SK-N-SH (cell line): ENCODE measurements at regions not wholly inside any gene's neighbourhood (a gene's known extent, or its start where the extent isn't known, plus 50 kb on each side); places are given as distances from the start of the nearest gene placed in this dataset.

Experiments used
- CTCF ChIA-PET: fragments of 300-600, 350-600 bp; formaldehyde crosslinking; extraction: SDS; loops from one replicate; lab custom pipeline; 2021; lab: Yijun Ruan, JAX
- POLR2A ChIA-PET: fragments of 350-600 bp; sonication (Branson Sonifier 250); formaldehyde crosslinking; extraction: SDS; loops from one replicate; lab custom pipeline; 2020; ENCODE audit warnings: antibody characterized with exemption, inconsistent platforms; lab: Yijun Ruan, JAX
- DNase-seq: peaks from one replicate; pipeline ENCODE4 v3.0.0; 2012
- H2AFZ ChIP-seq: fragments of 200-600 bp; sonication (generic); 2 replicates; pipeline ENCODE4 v1.8.1; 2016; ENCODE audit warnings: antibody characterized with exemption, mild to moderate bottlenecking, low read depth
- H3F3A ChIP-seq: fragments of 200-600 bp; sonication (generic); replicated peaks from 2 replicates; pipeline ENCODE3; 2016; ENCODE audit warnings: antibody characterized with exemption, mild to moderate bottlenecking; ENCODE audit not compliant: insufficient read depth
- H3K27ac ChIP-seq, 2 experiments: fragments of 200-500 bp in 1 of 2; fragments of 200-600 bp in 1 of 2; sonication (Bioruptor generic) in 1 of 2; sonication (generic), shearing (Covaris generic) in 1 of 2; 2 replicates each; pipeline versions ENCODE4 v1.5.1 to v1.6.1; 2014 to 2016; ENCODE audit warnings: low read depth in 2 of 2, inconsistent platforms in 1 of 2, low read length in 1 of 2, mild to moderate bottlenecking in 1 of 2, mixed read lengths in 1 of 2
- H3K27me3 ChIP-seq: fragments of 200-600 bp; sonication (generic), shearing (Covaris generic); 2 replicates; pipeline ENCODE4 v1.6.1; 2016; ENCODE audit warnings: mixed run types; ENCODE audit not compliant: insufficient read depth
- H3K36me3 ChIP-seq, 2 experiments: fragments of 200-500 bp in 1 of 2; fragments of 200-600 bp in 1 of 2; sonication (Bioruptor generic) in 1 of 2; sonication (generic) in 1 of 2; replicated peaks in 1 of 2; 2 replicates each; pipeline versions ENCODE3 to v1.5.1; 2014 to 2016; ENCODE audit warnings: low read length in 1 of 2, mild to moderate bottlenecking in 1 of 2; ENCODE audit not compliant: insufficient read depth in 2 of 2, control insufficient read depth in 1 of 2
- H3K4me1 ChIP-seq, 2 experiments: fragments of 200-500 bp in 1 of 2; fragments of 200-600 bp in 1 of 2; sonication (Bioruptor generic) in 1 of 2; sonication (generic), shearing (Covaris generic) in 1 of 2; 2 replicates each; pipeline versions ENCODE4 v1.5.1 to v1.6.1; 2014 to 2016; ENCODE audit warnings: low read depth in 1 of 2, low read length in 1 of 2, mixed run types in 1 of 2; ENCODE audit not compliant: insufficient read depth in 2 of 2, control insufficient read depth in 1 of 2
- H3K4me2 ChIP-seq: fragments of 200-600 bp; sonication (generic), shearing (Covaris generic); 2 replicates; pipeline ENCODE4 v1.6.1; 2017; ENCODE audit warnings: mixed run types
- H3K4me3 ChIP-seq, 2 experiments: fragments of 200-500 bp in 1 of 2; fragments of 200-600 bp in 1 of 2; sonication (Bioruptor generic) in 1 of 2; sonication (generic), shearing (Covaris generic) in 1 of 2; 2 replicates each; pipeline versions ENCODE4 v1.5.1 to v1.8.1; 2014 to 2016; ENCODE audit warnings: low read depth in 2 of 2, inconsistent platforms in 1 of 2, low read length in 1 of 2, mild to moderate bottlenecking in 1 of 2, mixed read lengths in 1 of 2, moderate library complexity in 1 of 2
- H3K79me2 ChIP-seq: fragments of 200-600 bp; sonication (generic); 2 replicates; pipeline ENCODE4 v1.8.1; 2017; ENCODE audit warnings: mild to moderate bottlenecking; ENCODE audit not compliant: insufficient read depth
- H3K9ac ChIP-seq: fragments of 200-600 bp; sonication (generic); 2 replicates; pipeline ENCODE4 v1.6.1; 2017; ENCODE audit warnings: mixed run types
- H3K9me2 ChIP-seq: fragments of 200-600 bp; sonication (generic); 2 replicates; pipeline ENCODE4 v1.6.1; 2017; ENCODE audit warnings: mixed run types
- H3K9me3 ChIP-seq: fragments of 200-600 bp; sonication (generic); 2 replicates; pipeline ENCODE4 v1.6.1; 2017; ENCODE audit warnings: mixed run types, mild to moderate bottlenecking, moderate library complexity
- H4K20me1 ChIP-seq: fragments of 200-600 bp; sonication (generic); 2 replicates; pipeline ENCODE4 v1.6.1; 2017; ENCODE audit warnings: mild to moderate bottlenecking, mixed run types; ENCODE audit not compliant: insufficient read depth
- EP300 ChIP-seq, 2 experiments: IDR thresholded peaks; 2 replicates each; pipeline versions ENCODE4 v1.4.0 to v1.6.1; 2012; ENCODE audit warnings: borderline replicate concordance in 1 of 2, low read depth in 1 of 2, low read length in 1 of 2
- FOSL2 ChIP-seq: IDR thresholded peaks from 2 replicates; pipeline ENCODE4 v1.4.0; 2012; ENCODE audit warnings: low read depth, mild to moderate bottlenecking, moderate library complexity, borderline replicate concordance
- GATA2 ChIP-seq: sonication (generic); formaldehyde crosslinking; IDR thresholded peaks from 2 replicates; pipeline ENCODE4 v1.5.0; 2020; ENCODE audit warnings: mild to moderate bottlenecking, missing genetic modification reagents
- MEF2A ChIP-seq: IDR thresholded peaks from 2 replicates; pipeline ENCODE4 v1.4.0; 2012; ENCODE audit warnings: low read depth, borderline replicate concordance
- NFIC ChIP-seq: IDR thresholded peaks from 2 replicates; pipeline ENCODE4 v1.4.0; 2012; ENCODE audit warnings: borderline replicate concordance
- PBX3 ChIP-seq: IDR thresholded peaks from 2 replicates; pipeline ENCODE4; 2012
- POLR2AphosphoS5 ChIP-seq: IDR thresholded peaks from 2 replicates; pipeline ENCODE4 v1.6.1; 2012; ENCODE audit warnings: low read depth, low read length
- RCOR1 ChIP-seq: fragments of 150-350 bp; IDR thresholded peaks from 2 replicates; pipeline ENCODE4 v1.6.1; 2017; ENCODE audit warnings: antibody characterized with exemption, low read length
- RXRA ChIP-seq: IDR thresholded peaks from 2 replicates; pipeline ENCODE4 v1.4.0; 2012; ENCODE audit warnings: low read depth, mild to moderate bottlenecking, borderline replicate concordance
- SMC3 ChIP-seq: IDR thresholded peaks from 2 replicates; pipeline ENCODE4 v1.6.1; 2012; ENCODE audit warnings: low read depth, low read length, improper control_type of control experiment
- TAF1 ChIP-seq: IDR thresholded peaks from 2 replicates; pipeline ENCODE4 v1.6.1; 2012; ENCODE audit warnings: low read depth, mild to moderate bottlenecking, low read length, moderate library complexity, borderline replicate concordance
- TEAD4 ChIP-seq: IDR thresholded peaks from 2 replicates; pipeline ENCODE4 v1.4.0; 2012; ENCODE audit warnings: mild to moderate bottlenecking, borderline replicate concordance; ENCODE audit not compliant: insufficient read depth
- USF2 ChIP-seq: fragments of 150-350 bp; IDR thresholded peaks from 2 replicates; pipeline ENCODE4 v1.6.1; 2017; ENCODE audit warnings: antibody characterized with exemption, low read length, low read depth, borderline replicate concordance
- YY1 ChIP-seq: IDR thresholded peaks from 2 replicates; pipeline ENCODE4 v1.4.0; 2012; ENCODE audit warnings: low read depth, mild to moderate bottlenecking
- WGBS: methylation state at CpG from one replicate; pipeline ENCODE4 v1.1.6; 2017; ENCODE audit warnings: low lambda C conversion rate; 5-methylcytosine and 5-hydroxymethylcytosine counted together
- TF ChIP-seq, protein P1 (sequence below): IDR thresholded peaks from 2 replicates; pipeline ENCODE4 v1.6.1; 2012; ENCODE audit warnings: mild to moderate bottlenecking, low read depth, low read length, moderate library complexity

- 51% methylated on average over 7 of the region's 7 CpGs for WGBS
- no peak for TF ChIP-seq FOSL2
- TF ChIP-seq POLR2AphosphoS5, result no peak
- TF ChIP-seq TEAD4, result no peak
- TF ChIP-seq, protein P1, sequence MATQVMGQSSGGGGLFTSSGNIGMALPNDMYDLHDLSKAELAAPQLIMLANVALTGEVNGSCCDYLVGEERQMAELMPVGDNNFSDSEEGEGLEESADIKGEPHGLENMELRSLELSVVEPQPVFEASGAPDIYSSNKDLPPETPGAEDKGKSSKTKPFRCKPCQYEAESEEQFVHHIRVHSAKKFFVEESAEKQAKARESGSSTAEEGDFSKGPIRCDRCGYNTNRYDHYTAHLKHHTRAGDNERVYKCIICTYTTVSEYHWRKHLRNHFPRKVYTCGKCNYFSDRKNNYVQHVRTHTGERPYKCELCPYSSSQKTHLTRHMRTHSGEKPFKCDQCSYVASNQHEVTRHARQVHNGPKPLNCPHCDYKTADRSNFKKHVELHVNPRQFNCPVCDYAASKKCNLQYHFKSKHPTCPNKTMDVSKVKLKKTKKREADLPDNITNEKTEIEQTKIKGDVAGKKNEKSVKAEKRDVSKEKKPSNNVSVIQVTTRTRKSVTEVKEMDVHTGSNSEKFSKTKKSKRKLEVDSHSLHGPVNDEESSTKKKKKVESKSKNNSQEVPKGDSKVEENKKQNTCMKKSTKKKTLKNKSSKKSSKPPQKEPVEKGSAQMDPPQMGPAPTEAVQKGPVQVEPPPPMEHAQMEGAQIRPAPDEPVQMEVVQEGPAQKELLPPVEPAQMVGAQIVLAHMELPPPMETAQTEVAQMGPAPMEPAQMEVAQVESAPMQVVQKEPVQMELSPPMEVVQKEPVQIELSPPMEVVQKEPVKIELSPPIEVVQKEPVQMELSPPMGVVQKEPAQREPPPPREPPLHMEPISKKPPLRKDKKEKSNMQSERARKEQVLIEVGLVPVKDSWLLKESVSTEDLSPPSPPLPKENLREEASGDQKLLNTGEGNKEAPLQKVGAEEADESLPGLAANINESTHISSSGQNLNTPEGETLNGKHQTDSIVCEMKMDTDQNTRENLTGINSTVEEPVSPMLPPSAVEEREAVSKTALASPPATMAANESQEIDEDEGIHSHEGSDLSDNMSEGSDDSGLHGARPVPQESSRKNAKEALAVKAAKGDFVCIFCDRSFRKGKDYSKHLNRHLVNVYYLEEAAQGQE, result no peak
- no peak for TF ChIP-seq PBX3
- TF ChIP-seq MEF2A, result no peak
- H3K27me3 ChIP-seq, result no peaks in the 10 kb centered on the region
- ChIA-PET POLR2A (no interaction called here), CTCF (no interaction called here)
- H3K4me3 ChIP-seq, result no peak overlapping the region
- no peaks in the 10 kb centered on the region for H3K9me3 ChIP-seq
- no peak for DNase-seq
- H3K4me1 ChIP-seq, result peaks cover 2 to 4% of the 10 kb centered on the region in 2 experiments; a peak in 2 of 4 replicates
- no peak overlapping the region for H3K27ac ChIP-seq
- no peaks in the 10 kb centered on the region for H3K79me2 ChIP-seq
- no peak overlapping the region for H3K4me2 ChIP-seq
- peak overlapping the region; percentile 44; the same call in 1 of the 2 replicates for H2AFZ ChIP-seq
- no peaks in the 10 kb centered on the region for H4K20me1 ChIP-seq
- H3K9ac ChIP-seq, result no peak overlapping the region
- no peaks in the 10 kb centered on the region for H3F3A ChIP-seq
- no peaks in the 10 kb centered on the region for H3K9me2 ChIP-seq
- H3K36me3 ChIP-seq, result no peaks in the 10 kb centered on the region
These were observed 353.5 kb upstream of the B3GALT2 start for GRCh38 chr1:193539731-193540459.

GRCh38 chr1:193538680-193539079 lies 352.3 kb upstream of the B3GALT2 start:
- Histone ChIP-seq H3K27me3 (no peaks in the 10 kb centered on the region), H3K9me2 (no peaks in the 10 kb centered on the region), H4K20me1 (no peaks in the 10 kb centered on the region), H3K9ac (no peak overlapping the region), H3K79me2 (no peaks in the 10 kb centered on the region), H3K4me3 (no peak overlapping the region), H3K27ac (no peak overlapping the region), H3K9me3 (no peaks in the 10 kb centered on the region), H3K4me1 (peaks cover 2 to 3% of the 10 kb centered on the region in 2 experiments; a peak in 2 of 4 replicates), H2AFZ (no peak overlapping the region), H3K36me3 (no peaks in the 10 kb centered on the region), H3F3A (no peaks in the 10 kb centered on the region), H3K4me2 (no peak overlapping the region)
- 27% methylated on average over 6 of the region's 6 CpGs for WGBS
- DNase-seq, result no peak
- ChIA-PET CTCF (no interaction called here), POLR2A (no interaction called here)
- TF ChIP-seq, protein P1, result no peak
- no peak for TF ChIP-seq MEF2A
- no peak for TF ChIP-seq NFIC
- no peak for TF ChIP-seq GATA2 (CRISPR knock-in tag)
- TF ChIP-seq TAF1, result no peak
- TF ChIP-seq EP300 (IDR thresholded peaks at IDR 0.05; ENCODE audit: borderline replicate concordance in 1 of 2, low read depth in 1 of 2, low read length in 1 of 2), result no peak
- TF ChIP-seq YY1, result no peak
- no peak for TF ChIP-seq RCOR1
- TF ChIP-seq RXRA, result no peak
- TF ChIP-seq SMC3, result no peak
- TF ChIP-seq FOSL2, result no peak
- no peak for TF ChIP-seq USF2
